Fibroblast of skin of back (primary cell): ENCODE measurements at regions not wholly inside any gene's neighbourhood (a gene's known extent, or its start where the extent isn't known, plus 50 kb on each side); places are given as distances from the start of the nearest gene placed in this dataset.
"Not testable (repeated sequence)": the region's sequence is repeated elsewhere in the genome, so short reads cannot be mapped to it uniquely, and the experiment has no call there.

Experiments used
- DNase-seq: peaks from one replicate; pipeline ENCODE4 v3.0.0-alpha.2; 2013

DNA sequence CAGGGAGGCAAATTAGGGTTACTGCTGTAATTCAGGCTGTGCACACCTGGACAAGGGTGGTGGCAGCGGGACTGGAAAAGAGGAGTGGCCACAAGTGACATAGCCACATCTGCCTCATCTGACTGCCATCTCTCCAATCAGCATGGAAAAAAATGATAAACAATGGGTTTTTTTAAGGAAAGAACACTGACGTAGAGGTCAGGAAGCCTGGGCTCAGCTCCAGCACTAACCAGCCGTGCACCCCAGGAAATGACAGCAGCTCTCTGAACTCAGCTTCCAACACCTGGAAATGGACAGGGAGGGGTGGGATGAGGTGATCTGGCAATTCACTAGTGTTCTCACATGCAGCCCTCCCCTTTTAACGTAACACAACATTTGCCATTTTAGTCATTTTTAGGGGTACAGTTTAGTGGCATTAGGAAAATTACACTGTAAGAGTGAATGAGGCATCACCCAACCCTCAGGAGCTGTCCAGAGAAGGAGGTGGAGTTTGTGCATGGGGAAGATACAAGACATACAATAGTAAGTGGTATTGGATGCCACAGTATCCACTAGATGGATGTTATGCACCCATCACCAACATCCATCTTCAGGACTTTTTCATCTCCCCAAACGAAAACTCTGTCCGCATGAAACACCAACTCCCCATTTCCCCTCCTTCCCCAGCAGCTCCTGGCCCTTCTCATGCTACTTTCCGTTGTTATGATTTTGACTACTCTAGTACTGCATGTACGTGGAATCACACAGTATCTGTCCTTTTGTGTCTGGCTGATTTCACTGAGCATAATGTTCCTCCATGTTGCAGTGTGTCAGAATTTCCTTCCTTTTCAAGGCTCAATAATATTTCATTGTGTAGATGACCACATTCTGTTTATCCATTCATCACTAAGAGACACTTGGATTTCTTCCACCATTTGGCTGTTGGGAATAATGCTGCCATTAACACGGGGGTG is 215.5 kb upstream of the ECI2 start:
- no peak for DNase-seq

DNA sequence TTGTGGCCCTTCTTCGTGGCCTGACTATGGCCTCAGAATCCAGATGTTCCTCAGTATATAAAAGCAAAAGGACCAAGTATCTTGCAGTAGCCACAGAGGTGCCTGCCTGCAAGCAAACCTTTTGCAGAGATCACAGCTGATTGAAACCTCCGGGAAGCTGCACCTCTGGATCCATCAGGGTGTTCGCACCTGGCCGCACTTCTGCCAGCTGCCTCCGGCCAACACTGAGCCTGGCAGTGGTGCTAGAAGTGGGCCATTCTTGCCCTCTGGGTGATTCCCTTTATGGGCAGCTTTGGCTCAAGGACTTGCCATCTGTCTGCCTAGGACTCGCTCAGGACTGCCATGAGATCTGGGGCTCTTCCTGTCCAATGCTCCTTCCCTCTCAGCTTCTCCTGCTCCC is 214.6 kb upstream of the ECI2 start:
- DNase-seq, result no peak

DNA sequence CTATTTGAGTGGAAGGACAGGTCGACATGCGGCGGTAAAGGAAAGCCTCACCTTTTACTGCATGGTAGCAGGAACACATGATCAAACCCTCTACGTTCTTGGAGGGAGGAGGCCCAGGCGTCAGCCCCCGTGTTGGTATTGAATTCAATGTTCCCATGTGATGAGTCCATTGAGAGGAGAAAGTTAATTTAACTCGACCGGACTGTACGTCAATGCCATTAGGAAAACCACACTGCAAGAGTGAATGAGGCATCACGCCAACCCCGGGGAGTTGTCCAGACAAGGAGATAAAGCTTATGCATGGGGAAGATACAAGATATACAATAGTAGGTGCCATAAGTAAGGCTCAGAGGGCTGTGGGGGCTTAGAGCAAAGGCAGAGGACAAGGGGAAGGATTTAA is 213.9 kb upstream of the ECI2 start:
- DNase-seq, result no peak

DNA sequence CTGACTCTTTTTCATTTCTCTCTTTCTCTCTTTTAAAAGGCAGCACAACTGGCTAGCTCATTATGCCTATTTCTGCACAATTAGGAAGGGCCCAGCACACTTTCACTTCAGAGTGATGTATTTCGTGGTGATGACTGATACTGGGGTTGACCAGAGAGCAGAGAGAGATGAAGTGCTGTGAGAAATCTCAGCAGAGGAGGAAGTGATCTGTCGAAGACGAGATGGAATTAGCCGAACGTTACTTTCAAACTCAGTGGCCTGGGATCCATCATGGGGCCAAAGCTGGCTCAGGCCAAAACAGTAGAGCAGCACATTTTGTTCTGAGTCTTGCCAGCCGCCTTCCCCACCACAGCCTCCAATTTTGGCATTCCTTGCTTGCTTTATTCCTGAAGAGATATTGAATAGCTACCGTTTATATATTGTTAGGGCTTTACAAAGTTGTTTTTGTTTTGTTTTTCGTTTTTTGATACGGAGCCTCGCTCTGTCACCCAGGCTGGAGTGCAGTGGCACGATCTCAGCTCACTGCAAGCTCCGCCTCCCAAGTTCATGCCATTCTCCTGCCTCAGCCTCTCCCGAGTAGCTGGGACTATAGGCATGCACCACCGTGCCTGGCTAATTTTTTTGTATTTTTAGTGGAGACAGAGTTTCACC is 213.2 kb upstream of the ECI2 start:
- DNase-seq, result no peak

DNA sequence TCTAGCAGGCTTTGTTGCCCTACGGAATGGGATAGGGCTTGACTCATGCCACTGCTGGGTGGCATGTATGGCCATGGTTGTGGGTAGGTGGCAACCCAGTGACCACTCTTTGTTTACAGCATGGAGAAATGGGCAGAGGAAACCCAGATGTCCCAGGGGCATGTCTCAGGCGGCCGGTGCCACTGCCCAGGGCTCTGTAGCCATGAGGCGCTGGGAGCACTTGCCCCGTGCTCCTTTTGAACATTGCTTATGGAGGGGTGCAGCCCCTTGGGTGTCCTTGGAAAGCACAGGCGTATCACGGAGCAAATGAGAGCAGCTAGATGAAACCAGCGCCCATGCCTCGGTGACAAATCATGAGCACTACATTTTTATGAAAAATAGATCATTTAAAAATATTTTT is 212.5 kb upstream of the ECI2 start:
- no peak for DNase-seq

DNA sequence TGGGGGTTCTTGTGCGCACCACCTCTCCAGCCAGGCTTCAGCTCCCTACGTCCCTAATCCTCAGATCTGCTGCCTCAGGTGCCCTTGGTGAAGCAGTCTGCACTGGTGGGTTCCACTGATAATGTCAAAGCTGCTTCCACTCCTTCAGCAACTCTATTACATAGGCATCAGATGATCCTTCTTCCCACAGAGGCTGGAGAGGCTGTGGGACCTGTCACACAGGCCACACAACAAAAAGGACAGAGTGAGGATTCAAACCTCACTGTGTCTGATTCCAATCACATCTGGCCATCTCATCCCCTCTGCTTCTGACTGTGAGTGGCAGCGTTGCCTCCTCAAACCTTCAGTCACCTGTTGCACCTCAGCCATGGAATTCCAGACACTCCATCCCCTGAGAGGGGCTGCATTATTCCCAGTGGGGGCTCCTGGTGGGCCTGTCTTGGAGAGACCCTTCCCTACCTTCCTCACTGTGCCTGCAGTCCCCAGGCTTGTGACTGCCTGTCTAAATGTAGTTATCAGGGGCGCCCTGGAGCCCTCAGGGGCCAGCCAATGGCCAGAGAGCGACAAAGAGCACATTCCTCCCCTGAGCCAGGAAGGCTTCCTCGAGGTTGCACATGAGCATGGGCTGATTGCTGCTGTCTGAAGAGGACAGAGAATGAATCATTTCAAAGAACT is 211.4 kb upstream of the ECI2 start:
- peak; percentile 46 for DNase-seq

DNA sequence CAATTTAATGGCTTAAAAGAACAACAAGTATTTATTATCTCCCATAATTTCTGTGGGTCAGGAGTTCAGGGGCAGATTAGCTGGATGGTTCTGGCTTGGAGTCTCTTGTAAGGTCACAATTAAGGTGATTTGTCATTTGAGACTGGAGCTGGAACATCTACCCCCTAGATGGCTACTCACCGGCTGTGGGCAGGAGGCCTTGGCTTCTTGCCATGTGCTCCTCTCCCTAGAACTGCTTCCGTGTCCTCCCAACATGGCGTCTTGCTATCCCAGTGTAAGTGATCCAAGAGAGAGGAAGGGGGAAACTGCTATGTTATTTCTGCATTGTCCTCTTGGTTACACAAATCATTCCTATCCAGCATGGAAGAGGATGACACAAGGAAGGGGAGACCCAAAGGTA is 210.2 kb upstream of the ECI2 start:
- no peak for DNase-seq

DNA sequence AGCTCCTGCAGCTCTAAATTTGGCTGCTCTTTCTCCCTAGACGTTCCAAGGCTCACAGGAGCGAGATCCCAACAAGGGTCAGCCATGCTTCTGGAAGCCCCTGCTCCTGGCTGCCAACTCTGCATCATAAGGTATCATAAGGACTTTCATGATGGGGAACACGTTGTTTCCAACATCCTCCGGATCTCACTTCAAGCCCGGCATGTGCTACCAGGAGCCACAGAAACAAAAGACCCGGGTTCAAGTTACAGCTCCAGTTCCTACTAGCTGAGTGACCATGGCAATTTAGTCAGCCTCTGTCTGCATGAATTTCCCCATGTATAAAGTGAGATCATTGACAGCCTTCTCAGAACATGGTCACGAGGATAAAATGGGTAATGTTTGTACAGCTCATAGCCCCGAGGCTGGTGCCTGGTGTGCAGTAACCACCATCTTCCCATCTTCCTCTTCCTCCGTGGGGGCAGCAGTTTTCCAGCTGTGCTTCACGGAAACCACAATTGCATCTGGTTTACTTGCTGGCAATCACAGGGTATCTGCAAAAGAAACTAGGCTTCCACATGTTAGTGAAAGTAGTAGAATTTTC is 209.0 kb upstream of the ECI2 start:
- DNase-seq, result peak; percentile 34

DNA sequence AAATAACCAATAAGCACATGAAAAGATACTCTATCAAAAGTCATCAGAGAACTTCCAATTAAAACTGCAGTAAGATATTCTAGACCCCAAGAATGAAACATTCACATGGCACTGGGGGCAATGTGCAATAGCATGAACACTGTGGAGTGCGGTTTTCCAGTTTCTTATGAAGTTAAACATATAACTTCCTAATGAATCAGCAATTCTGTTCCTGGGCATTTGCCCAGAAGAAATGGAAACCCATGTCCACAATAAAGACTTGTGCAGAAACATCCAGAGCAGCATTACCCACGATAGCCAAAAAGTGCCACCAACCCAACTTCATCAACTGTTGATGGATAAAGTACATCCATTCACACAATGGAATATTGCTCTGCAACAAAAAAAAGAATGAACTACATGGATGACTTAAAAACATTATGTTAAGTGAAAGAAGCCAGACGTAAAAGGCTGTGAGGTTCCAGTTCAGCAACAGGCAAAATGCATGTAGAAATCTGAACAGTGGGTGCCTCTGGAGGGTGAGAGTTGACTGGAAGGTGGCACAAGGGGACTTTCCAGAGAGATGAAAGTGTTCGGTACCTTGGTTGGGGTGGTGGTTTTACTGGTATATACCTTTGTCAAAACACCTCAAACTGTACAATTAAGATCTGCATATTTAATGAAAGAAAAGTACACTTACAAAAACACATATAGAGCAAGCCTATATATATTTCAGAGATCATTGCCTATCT is 207.2 kb upstream of the ECI2 start:
- DNase-seq, result no peak

DNA sequence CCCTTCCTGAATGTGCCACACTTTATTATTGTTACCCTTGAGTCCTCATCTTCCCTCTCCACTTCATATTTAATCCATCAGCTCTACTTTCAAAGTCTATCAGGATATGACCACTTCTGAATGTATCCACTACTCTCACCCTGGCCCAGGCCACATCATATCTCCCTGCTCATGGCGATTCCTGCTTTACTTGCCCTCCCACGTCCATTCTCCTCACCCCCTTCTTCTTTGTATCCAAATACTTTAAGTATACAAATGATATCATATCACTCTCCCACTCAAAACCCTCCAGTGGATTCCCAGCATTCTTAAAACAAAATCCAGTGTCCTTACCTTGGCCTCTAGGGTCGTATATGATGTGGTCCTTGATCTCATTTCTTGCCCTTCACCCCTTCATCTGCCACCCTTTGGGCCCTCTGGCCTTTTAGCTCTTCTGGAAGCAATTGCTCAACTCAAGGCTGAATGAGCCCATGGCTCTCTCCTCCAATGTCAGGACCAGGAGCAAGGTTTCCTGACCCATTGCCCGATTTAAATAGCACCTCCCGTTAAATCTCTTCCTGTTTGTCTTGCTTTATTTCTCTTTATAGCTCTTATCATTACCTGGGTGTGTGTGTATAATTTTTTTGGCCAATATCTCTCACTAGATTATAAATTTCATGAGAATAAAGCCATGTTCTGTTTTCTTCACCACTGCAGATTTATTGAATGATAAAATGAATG is 205.9 kb upstream of the ECI2 start:
- DNase-seq, result no peak

DNA sequence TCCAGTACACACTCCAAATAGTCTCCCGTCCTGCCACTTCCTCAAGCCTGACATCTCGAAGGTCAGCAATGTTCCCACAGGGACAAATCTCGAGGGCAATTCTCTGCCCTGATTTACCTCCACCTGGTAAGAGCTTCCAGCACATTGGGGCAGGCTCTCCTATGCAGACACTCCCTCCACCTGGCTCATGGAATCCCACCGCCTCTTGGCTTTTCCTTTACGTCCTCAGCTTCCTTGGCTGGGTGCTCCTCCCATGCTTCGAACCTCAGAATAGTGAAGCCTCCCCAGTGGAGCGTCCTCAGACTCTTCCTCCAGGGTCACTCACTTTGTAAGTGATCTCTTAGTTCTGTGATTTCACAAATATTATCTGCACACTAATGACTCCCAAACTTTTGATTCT is 205.2 kb upstream of the ECI2 start:
- DNase-seq, result no peak

DNA sequence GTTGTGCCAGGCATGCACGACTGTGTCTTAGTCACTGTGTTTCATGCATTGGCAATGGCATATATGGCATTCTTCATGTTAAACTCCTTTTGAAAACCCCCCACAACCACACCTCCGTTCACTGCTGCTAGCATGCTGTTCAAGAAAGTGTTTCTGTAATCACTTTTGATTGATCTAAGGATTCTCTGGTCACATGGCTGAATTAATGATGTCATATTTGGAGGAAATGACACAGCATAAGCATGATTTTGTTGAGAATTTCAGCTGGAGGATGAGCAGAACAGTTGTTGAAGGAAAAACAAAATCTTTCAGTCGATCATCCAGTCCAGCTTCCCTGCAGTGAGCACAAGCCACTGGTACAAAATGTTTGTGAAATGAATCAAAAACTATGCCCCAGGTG is 203.5 kb upstream of the ECI2 start:
- no peak for DNase-seq

DNA sequence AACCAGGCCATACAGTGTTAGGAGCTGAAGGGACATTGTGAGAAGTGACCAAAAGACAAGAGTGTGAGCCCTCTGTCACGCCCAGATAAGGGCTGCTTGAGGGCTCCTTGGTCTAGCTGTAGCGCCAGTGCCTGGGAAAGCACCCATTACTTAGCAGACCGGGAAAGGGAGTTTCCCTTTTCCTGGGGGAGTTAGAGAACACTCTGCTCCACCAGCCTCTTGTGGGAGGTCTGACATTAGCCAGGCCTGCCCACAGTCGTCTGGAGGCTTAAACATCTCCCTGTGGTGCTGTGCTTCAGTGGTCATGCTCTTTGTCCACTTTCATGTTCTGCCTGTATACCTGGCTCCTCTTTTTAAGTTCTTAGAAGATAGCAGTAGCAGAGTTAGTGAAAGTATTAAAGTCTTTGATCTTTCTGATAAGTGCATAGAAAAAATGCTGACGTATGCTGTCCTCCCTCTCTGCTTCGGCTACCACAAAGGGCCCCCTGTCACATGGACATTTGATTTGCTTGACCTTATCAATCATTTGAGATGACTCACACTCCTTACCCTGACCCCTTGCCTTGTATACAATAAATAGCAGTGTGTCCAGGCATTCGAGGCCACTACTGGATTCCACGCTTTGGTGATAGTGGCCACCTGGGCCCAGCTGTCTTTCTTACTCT is 201.5 kb upstream of the ECI2 start:
- DNase-seq, result no peak

DNA sequence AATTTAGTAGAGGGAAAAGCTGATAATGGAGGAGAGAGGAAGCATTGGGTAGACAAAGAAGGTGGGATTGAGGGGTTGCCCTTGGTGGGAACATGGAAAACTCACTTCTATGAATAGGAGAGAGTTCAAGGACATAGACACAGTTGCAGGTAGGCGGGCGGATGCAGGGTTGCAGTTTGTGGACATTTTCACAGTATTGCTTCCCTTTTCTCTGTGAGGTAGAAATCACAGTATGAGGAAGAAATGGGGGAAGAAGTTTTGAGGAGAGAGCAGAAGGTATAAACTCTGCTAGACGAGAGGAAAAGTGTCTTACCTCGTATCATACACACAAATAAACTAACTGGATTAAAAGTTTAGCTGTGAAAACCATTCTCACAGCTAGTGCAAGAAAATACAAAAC is 200.7 kb upstream of the ECI2 start:
- no peak for DNase-seq

DNA sequence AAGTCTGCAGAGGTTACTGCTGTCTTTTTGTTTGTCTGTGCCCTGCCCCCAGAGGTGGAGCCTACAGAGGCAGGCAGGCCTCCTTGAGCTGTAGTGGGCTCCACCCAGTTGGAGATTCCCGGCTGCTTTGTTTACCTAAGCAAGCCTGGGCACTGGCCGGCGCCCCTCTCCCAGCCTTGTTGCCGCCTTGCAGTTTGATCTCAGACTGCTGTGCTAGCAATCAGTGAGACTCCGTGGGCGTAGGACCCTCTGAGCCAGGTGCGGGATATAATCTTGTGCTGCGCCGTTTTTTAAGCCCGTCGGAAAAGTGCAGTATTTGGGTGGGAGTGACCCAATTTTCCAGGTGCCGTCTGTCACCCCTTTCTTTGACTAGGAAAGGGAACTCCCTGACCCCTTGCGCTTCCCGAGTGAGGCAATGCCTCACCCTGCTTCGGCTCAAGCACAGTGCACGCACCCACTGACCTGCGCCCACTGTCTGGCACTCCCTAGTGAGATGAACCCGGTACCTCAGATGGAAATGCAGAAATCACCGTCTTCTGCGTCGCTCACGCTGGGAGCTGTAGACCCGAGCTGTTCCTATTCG is 198.9 kb upstream of the ECI2 start:
- DNase-seq, result not testable (repeated sequence)

DNA sequence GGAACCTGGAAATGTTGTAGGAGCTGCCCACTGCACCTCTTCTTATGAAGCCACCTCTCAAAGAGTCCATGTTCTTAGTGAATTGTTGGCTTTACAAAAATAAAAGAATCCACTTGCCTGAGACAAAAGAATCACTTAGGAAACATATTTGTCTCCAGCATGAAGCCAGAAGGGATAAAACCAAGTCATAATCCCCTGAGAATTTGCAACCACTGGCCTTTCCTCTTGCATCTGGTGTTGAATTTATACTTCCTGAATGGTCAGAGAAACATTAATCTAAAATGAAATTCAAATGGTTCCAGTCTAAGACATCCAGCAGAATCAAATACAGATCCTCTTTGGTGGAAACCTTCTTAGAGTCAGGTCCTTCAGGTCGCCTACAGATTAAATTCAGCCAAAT is 192.5 kb upstream of the ECI2 start:
- DNase-seq, result peak; percentile 52

DNA sequence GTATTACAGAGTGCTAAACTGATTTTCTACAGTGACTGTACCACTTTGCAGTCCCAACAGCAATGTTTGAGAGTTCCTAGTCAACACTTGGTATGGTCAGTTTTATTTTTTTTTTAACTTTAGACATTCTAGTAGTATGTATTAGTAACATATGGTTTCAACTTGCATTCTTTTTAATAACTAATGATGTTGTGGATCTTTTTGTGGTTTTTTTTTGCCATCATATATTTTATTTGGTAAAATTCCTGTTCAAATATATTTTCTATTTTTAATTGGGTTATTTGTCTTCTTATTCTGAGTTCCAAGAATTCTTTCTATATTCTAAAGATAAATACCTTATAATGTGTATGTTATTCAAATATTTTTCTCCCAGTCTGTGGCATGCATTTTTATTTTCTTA is 189.4 kb upstream of the ECI2 start:
- peak; percentile 78 for DNase-seq

DNA sequence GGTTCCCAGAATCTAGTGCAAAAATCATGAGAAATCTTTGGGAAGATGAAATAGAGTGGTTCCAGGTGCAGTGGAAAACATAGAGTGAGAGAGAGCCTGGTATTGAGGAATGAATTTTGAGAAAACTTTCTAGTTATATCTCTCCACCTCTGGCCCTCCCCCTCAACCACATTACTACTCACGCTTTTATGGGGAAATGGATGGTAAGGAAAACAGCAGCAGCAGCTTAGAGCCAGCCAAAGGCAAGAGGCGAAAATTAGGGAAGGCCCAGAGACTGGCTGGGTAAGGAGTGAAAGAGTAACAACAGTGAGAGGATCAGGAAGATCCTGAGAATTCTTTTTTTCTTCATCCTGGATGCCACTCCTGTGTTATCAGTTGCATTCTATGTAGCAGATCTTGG is 187.9 kb upstream of the ECI2 start:
- no peak for DNase-seq

DNA sequence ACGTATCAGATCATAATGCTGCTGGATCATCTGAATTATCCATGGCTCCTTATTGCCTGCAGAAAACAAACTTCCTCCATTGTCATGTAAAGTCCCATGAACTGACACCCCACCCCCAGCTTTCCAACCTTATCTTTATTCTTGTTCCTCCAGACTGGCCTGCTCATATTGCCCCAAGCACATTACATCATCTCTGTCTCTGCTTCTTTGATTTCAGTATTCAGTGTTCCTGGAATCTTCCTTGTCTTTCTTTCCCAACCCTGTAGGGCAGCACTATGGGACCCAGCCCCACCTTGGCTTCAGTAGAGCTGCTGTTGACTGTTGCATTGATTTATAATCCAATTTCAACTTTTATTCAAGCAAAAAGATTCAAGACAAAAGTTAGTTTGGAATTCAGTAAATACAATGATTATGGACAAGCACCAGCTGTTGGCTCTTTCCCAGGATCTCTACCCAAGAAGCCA is 187.5 kb upstream of the ECI2 start:
- no peak for DNase-seq

DNA sequence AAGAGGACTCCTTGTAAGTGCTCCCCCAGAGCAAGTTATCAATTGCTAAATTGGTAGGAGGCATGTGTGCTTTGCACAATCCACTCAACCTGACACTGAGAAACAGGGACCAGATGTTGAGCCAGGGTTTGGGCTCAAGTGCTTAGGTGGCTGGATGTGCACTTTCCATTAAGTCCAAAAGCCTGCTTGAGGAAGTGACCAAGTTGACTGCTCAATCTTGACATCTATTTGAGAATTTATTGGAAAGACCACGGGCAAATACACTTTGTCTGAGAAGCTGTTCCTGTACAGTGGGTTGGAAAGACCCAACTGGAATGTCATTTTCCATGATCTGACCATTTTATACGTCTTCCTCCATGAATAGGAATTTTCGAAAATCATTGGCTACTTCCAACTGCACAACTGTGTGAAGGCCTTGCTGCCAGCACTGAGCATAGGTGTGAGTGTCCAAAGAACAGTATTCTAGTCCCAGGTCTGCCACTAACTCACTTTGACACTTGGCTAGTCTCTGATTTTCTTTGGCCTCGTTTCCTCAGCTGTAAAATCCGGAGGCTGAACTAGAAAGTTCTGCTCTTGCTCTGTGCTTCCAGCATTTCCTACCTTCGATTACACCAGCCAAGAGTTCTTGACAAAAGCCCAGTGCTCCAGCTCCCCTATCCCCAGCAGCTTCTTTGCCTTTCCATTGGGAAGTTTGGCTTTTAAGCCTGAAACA is 186.9 kb upstream of the ECI2 start:
- no peak for DNase-seq
